ENCODE measurements at regions not wholly inside any gene's neighbourhood (a gene's known extent, or its start where the extent isn't known, plus 50 kb on each side); places are given as distances from the start of the nearest gene placed in this dataset.

GRCh38 chr2:156057647-156058046 is 274.9 kb downstream of the NR4A2 start:
- TF ChIP-seq CTCF (IDR thresholded peaks at IDR 0.05; ENCODE audit: unreplicated experiment in 3 of 3): no peak
- H3K27ac Mint-ChIP-seq: no peak overlapping the region
- no peaks in the 10 kb centered on the region for H3K4me1 Mint-ChIP-seq
- H3K4me3 Mint-ChIP-seq: no peak overlapping the region
- no peaks in the 10 kb centered on the region for H3K36me3 Mint-ChIP-seq (ENCODE audit: low read depth)
- H3K9me3 Mint-ChIP-seq: no peaks in the 10 kb centered on the region
- no peaks in the 10 kb centered on the region for H3K27me3 Mint-ChIP-seq (ENCODE audit: low read depth)

DNA sequence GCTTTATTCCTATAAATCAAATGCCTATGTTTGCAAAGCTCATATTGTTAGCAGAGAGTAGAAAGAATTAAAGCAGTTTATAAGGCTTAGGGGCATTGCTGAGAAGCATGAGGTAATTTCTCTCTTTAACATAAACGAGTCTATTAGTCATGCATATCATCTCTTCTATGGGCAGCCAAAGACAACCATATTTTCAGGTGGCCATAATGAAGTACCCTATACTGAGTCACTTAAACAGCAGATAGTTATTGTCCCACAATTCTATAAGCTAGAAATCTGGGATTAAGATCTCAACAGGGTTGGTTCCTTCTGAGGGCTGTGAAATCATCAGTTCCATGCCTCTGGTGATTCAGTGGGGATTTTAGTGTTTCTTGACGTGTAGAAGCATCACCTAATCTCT is 277.5 kb downstream of the NR4A2 start:
- Mint-ChIP-seq H3K27me3 (ENCODE audit: low read depth) (no peaks in the 10 kb centered on the region), H3K36me3 (ENCODE audit: low read depth) (no peaks in the 10 kb centered on the region), H3K27ac (no peak overlapping the region), H3K9me3 (peaks cover under 1% of the 10 kb centered on the region), H3K4me1 (no peaks in the 10 kb centered on the region), H3K4me3 (no peak overlapping the region)
- TF ChIP-seq CTCF (IDR thresholded peaks at IDR 0.05; ENCODE audit: unreplicated experiment in 3 of 3): no peak

DNA sequence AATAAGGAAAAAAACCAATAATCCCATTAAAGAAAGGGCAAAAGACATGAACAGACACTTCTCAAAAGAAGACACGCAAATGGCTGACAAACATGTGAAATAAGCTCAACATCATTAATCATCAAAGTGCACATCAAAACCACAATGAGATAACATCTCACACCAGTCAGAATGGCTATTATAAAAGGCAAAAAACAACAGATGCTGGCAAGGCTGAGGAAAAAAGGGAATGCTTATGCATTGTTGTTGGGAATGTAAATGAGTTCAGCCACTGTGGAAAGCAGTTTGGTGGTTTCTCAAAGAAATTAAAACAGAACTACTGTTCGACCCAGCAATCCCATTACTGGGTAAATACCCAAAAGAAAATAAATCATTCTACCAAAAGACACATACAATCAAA is 285.6 kb downstream of the NR4A2 start:
- H3K36me3 Mint-ChIP-seq (ENCODE audit: low read depth): peaks cover 8% of the 10 kb centered on the region
- H3K27ac Mint-ChIP-seq: no peak overlapping the region
- H3K9me3 Mint-ChIP-seq: peaks cover 14% of the 10 kb centered on the region
- no peaks in the 10 kb centered on the region for H3K27me3 Mint-ChIP-seq (ENCODE audit: low read depth)
- H3K4me3 Mint-ChIP-seq: no peak overlapping the region
- no peaks in the 10 kb centered on the region for H3K4me1 Mint-ChIP-seq
- TF ChIP-seq CTCF (IDR thresholded peaks at IDR 0.05; ENCODE audit: unreplicated experiment in 3 of 3): no peak

DNA sequence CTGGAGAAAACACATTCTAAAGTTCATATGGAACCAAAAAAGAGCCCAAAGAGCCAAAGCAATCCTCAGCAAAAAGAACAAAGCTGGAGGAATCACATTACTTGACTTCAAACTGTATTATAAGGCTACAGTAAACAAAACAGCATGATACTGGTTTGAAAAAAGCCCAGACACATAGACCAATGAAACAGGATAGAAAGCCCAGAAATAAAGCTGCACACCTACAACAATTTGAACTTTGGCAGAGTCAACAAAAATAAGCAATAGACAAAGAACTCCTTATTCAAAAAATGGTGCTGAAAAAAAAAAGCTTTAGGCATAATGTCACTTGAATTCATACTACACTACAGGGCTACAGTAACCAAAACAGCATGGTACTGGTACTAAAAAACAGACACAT is 289.6 kb downstream of the NR4A2 start:
- Mint-ChIP-seq H3K36me3 (ENCODE audit: low read depth) (peaks cover 12% of the 10 kb centered on the region), H3K27me3 (ENCODE audit: low read depth) (no peaks in the 10 kb centered on the region), H3K4me3 (no peak overlapping the region), H3K9me3 (peaks cover 16% of the 10 kb centered on the region), H3K4me1 (no peaks in the 10 kb centered on the region), H3K27ac (no peak overlapping the region)
- TF ChIP-seq CTCF (IDR thresholded peaks at IDR 0.05; ENCODE audit: unreplicated experiment in 3 of 3): no peak

DNA sequence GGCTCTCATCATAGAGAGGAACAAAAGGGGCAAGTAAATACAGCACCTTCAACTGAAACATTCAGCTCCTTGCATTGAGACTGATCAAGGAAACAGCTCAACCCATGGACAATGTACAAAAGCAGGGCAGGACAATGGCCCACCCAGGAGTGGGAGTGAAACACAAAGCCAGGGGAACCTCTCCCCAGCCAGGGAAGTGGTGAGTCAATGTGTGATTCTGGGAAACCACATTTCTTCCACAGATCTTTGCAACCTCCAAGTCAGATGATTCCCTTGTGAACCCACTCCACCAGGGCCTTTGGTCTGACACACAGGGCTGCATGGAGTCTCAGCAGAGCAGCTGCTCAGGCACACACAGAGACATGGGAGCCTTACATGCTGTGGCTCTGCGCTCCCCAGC is 294.5 kb downstream of the NR4A2 start:
- no peak overlapping the region for H3K4me3 Mint-ChIP-seq
- H3K27me3 Mint-ChIP-seq (ENCODE audit: low read depth): no peaks in the 10 kb centered on the region
- no peak overlapping the region for H3K27ac Mint-ChIP-seq
- peaks cover 8% of the 10 kb centered on the region for H3K9me3 Mint-ChIP-seq
- H3K36me3 Mint-ChIP-seq (ENCODE audit: low read depth): peaks cover 7% of the 10 kb centered on the region
- TF ChIP-seq CTCF (IDR thresholded peaks at IDR 0.05; ENCODE audit: unreplicated experiment in 3 of 3): no peak
- H3K4me1 Mint-ChIP-seq: peaks cover 6% of the 10 kb centered on the region

GRCh38 chr2:156037482-156037881 is 295.0 kb downstream of the NR4A2 start:
- H3K36me3 Mint-ChIP-seq (ENCODE audit: low read depth): peaks cover 4% of the 10 kb centered on the region
- TF ChIP-seq CTCF (IDR thresholded peaks at IDR 0.05; ENCODE audit: unreplicated experiment in 3 of 3): no peak
- no peak overlapping the region for H3K4me3 Mint-ChIP-seq
- H3K4me1 Mint-ChIP-seq: peaks cover 6% of the 10 kb centered on the region
- peak overlapping the region in 1 of 3 experiments; percentile 3 for H3K27ac Mint-ChIP-seq
- no peaks in the 10 kb centered on the region for H3K27me3 Mint-ChIP-seq (ENCODE audit: low read depth)
- H3K9me3 Mint-ChIP-seq: peaks cover 4% of the 10 kb centered on the region
